Esophagus muscularis mucosa (tissue), 4 donors: ENCODE measurements at regions not wholly inside any gene's neighbourhood (a gene's known extent, or its start where the extent isn't known, plus 50 kb on each side); places are given as distances from the start of the nearest gene placed in this dataset.

Experiments
- CTCF ChIP-seq, 3 experiments: fragments of 200-600 bp in 2 of 3; fragments of 450-650 bp in 1 of 3; sonication (generic) in 2 of 3; IDR thresholded peaks; one replicate each; pipeline ENCODE4 v1.5.1; 2017 to 2019; ENCODE audit warnings: antibody characterized with exemption in 3 of 3, mild to moderate bottlenecking in 2 of 3, moderate library complexity in 1 of 3
- EP300 ChIP-seq: sonication (generic); formaldehyde crosslinking; IDR thresholded peaks from one replicate; pipeline ENCODE4 v1.6.1; 2017; ENCODE audit warnings: antibody characterized with exemption
- POLR2AphosphoS5 ChIP-seq, 2 donors: sonication (generic); formaldehyde crosslinking; IDR thresholded peaks; one replicate each; pipeline ENCODE4 v1.6.1; 2017; ENCODE audit warnings: antibody characterized with exemption in 2 of 2

- TF ChIP-seq CTCF (IDR thresholded peaks at IDR 0.05) (no peak), EP300 (no peak), POLR2AphosphoS5 (IDR thresholded peaks at IDR 0.05) (no peak)
These were observed 83.5 kb upstream of the FHIT start for GRCh38 chr3:61334783-61335182.
